ENCODE measurements at regions not wholly inside any gene's neighbourhood (a gene's known extent, or its start where the extent isn't known, plus 50 kb on each side); places are given as distances from the start of the nearest gene placed in this dataset.

- TF ChIP-seq TCF12 (IDR thresholded peaks at IDR 0.05; ENCODE audit: low read depth) (no peak), CREB1 (IDR thresholded peaks at IDR 0.05; ENCODE audit: low read depth) (no peak), EGR1 (IDR thresholded peaks at IDR 0.05) (no peak), CEBPB (IDR thresholded peaks at IDR 0.05) (no peak)
These were observed 139.4 kb upstream of the OTUD4 start for GRCh38 chr4:145319751-145320150.

All from Ishikawa (cell line).